T-cell (primary cell): ENCODE measurements at regions not wholly inside any gene's neighbourhood (a gene's known extent, or its start where the extent isn't known, plus 50 kb on each side); places are given as distances from the start of the nearest gene placed in this dataset.
"Not testable (repeated sequence)": the region's sequence is repeated elsewhere in the genome, so short reads cannot be mapped to it uniquely, and the experiment has no call there.

Experiments used
- ATAC-seq, 4 experiments: fragments of 200-7000 bp in 3 of 4; fragments of 150-1000 bp in 1 of 4; cut with Tn5 transposase; replicated peaks in 1 of 4; 1 replicate in 3 of 4; 2 replicates in 1 of 4; pipeline ENCODE4 v1.10.0; 2021; ENCODE audit warnings: moderate library complexity in 3 of 4, mild to moderate bottlenecking in 2 of 4, moderate number of reproducible peaks in 1 of 4
- CTCF ChIA-PET, 2 donors: fragments of 300-600 bp; sonication (Branson Sonifier 250); formaldehyde crosslinking; loops; one replicate each; lab custom pipeline; 2022; ENCODE audit warnings: antibody characterized with exemption in 2 of 2; lab: Charles Lee
- POLR2A ChIA-PET, 2 donors: fragments of 300-600 bp; sonication (Branson Sonifier 250); formaldehyde crosslinking; loops; one replicate each; lab custom pipeline; 2022; ENCODE audit warnings: antibody characterized with exemption in 2 of 2; lab: Charles Lee
- DNase-seq, 35 experiments: peaks; one replicate each; pipeline versions ENCODE4 v3.0.0 to v3.0.0-alpha.2; 2013 to 2023
- H3K27ac ChIP-seq: one replicate; pipeline ENCODE4 v1.5.1; 2013; ENCODE audit warnings: low read length
- H3K27me3 ChIP-seq, 2 experiments: replicated peaks in 1 of 2; 1 replicate in 1 of 2; 2 replicates in 1 of 2; pipeline versions ENCODE4 v1.6.1 to v1.7.0; 2013; ENCODE audit warnings: low read length in 1 of 2, mixed read lengths in 1 of 2; ENCODE audit not compliant: control insufficient read depth in 2 of 2, insufficient read depth in 2 of 2; ENCODE audit errors: extremely low read depth in 1 of 2
- H3K36me3 ChIP-seq, 2 donors: 1 replicate in 1 of 2; 2 replicates in 1 of 2; pipeline versions ENCODE4 v1.6.1 to v1.7.0; 2013; ENCODE audit warnings: low read length in 1 of 2; ENCODE audit not compliant: control insufficient read depth in 2 of 2, insufficient read depth in 1 of 2; ENCODE audit errors: extremely low read depth in 1 of 2
- H3K4me1 ChIP-seq, 2 experiments: 1 replicate in 1 of 2; 2 replicates in 1 of 2; pipeline versions ENCODE4 v1.6.1 to v1.7.0; 2013; ENCODE audit warnings: low read length in 2 of 2, mixed read lengths in 1 of 2; ENCODE audit not compliant: insufficient read depth in 2 of 2, control insufficient read depth in 1 of 2; ENCODE audit errors: extremely low read depth in 1 of 2
- H3K4me3 ChIP-seq, 2 donors: 1 replicate in 1 of 2; 2 replicates in 1 of 2; pipeline versions ENCODE4 v1.5.1 to v1.7.0; 2013; ENCODE audit warnings: mild to moderate bottlenecking in 2 of 2, low read length in 1 of 2, moderate library complexity in 1 of 2; ENCODE audit not compliant: control insufficient read depth in 1 of 2; ENCODE audit errors: extremely low read depth in 1 of 2
- H3K9me3 ChIP-seq: 2 replicates; pipeline ENCODE4 v1.7.0; 2013
- H3K27ac Mint-ChIP-seq, 2 donors: one replicate each; pipeline ENCODE4 v1.8.0; 2020 to 2021; ENCODE audit warnings: mild to moderate bottlenecking in 2 of 2, mixed read lengths in 2 of 2
- H3K27me3 Mint-ChIP-seq, 2 donors: one replicate each; pipeline ENCODE4 v1.8.0; 2021 to 2022; ENCODE audit warnings: mixed read lengths in 2 of 2
- H3K36me3 Mint-ChIP-seq: one replicate; pipeline ENCODE4 v1.8.0; 2021; ENCODE audit warnings: mixed read lengths
- H3K4me1 Mint-ChIP-seq, 3 donors: one replicate each; pipeline ENCODE4 v1.8.0; 2020 to 2022; ENCODE audit warnings: mixed read lengths in 3 of 3, mild to moderate bottlenecking in 1 of 3
- H3K4me3 Mint-ChIP-seq, 3 donors: one replicate each; pipeline ENCODE4 v1.8.0; 2020 to 2022; ENCODE audit warnings: mild to moderate bottlenecking in 3 of 3, mixed read lengths in 3 of 3, moderate library complexity in 3 of 3
- H3K9me3 Mint-ChIP-seq, 3 donors: one replicate each; pipeline ENCODE4 v1.8.0; 2020 to 2022; ENCODE audit warnings: mixed read lengths in 3 of 3
- WGBS: methylation state at CpG from one replicate; pipeline ENCODE4 v1.1.5; 2013; ENCODE audit warnings: missing lambda C conversion rate; ENCODE audit not compliant: insufficient coverage; 5-methylcytosine and 5-hydroxymethylcytosine counted together

DNA sequence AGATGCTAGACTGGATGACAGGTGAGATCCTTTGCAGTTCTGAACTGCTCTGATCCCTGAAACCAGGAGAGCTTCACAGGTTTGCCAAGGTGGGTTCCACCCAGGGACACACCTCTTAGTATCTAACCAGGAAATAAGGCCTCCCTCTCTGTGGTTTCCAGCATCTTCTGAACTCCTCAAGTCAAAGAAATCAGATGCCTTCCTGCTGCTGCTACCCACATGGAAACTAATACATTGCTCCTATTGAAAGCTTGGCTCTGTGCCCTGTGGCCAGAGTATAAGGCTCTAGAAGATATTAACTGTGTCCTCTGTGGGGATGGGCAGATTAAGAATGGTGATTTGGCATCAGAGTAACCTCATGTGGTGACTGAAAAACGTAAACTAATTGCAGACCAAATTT, 75.0 kb upstream of the MRPS6 start:
- Histone ChIP-seq H3K27me3 (no peaks in the 10 kb centered on the region), H3K4me1 (peaks cover 7 to 11% of the 10 kb centered on the region in 2 experiments), H3K4me3 (no peak overlapping the region), H3K36me3 (peaks cover 0 to 3% of the 10 kb centered on the region in 2 donors), H3K9me3 (no peaks in the 10 kb centered on the region), H3K27ac (no peak overlapping the region)
- POLR2A ChIA-PET: interaction anchor here in 1 of 2 donors (1.2 kb wide), 1 partner anchor 50 kb away, joined by 3 read pairs; no protein-coding TSS in a partner anchor
- Mint-ChIP-seq H3K4me1 (peaks cover 25 to 37% (median 31%) of the 10 kb centered on the region in 3 donors), H3K36me3 (peaks cover 9% of the 10 kb centered on the region), H3K27me3 (no peaks in the 10 kb centered on the region), H3K9me3 (peaks cover 4 to 13% (median 5%) of the 10 kb centered on the region in 3 donors), H3K4me3 (no peak overlapping the region), H3K27ac (peak overlapping the region; percentile 48 to 69)
- CTCF ChIA-PET: interaction anchor here in 1 of 2 donors (0.6 to 0.9 kb wide), 2 partner anchors 12 to 607 kb away, joined by 5 to 6 read pairs; no protein-coding TSS in a partner anchor
- 86% methylated on average over 1 of the region's 1 CpG for WGBS
- ATAC-seq (peak; percentile 68 to 94 (median 80)), DNase-seq (peak in 5 of 35 experiments; percentile 7 to 34 (median 9))

DNA sequence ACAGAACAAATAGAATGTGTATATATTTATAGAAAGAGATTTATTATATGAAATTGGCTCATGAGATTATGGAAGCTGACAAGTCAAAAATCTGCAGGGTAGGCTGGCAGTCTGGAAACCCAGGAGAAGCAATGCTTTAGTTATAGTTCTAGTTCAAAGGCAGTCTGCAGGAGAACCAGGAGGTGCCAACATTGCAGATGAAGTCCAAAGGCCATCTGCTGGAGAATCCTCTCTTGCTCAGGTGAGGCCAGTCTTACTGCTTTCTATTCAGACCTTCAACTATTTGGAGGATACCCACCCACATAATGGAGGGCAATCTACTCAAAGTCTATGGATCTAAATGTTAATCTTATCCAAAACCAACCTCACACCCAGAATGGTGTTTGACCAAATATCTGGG, 75.9 kb upstream of the MRPS6 start:
- H3K36me3 Mint-ChIP-seq: peaks cover 9% of the 10 kb centered on the region
- POLR2A ChIA-PET: interaction anchor here in 1 of 2 donors (1.2 kb wide), 1 partner anchor 49 kb away, joined by 3 read pairs; no protein-coding TSS in a partner anchor
- DNase-seq (no peak), ATAC-seq (no peak)
- no peaks in the 10 kb centered on the region for H3K9me3 ChIP-seq
- H3K4me1 ChIP-seq: peaks cover 7 to 11% of the 10 kb centered on the region in 2 experiments
- H3K27me3 ChIP-seq: no peaks in the 10 kb centered on the region
- H3K4me3 ChIP-seq: no peak overlapping the region
- peaks cover 0 to 3% of the 10 kb centered on the region in 2 donors for H3K36me3 ChIP-seq
- H3K4me1 Mint-ChIP-seq: peaks cover 25 to 37% (median 31%) of the 10 kb centered on the region in 3 donors
- no peak overlapping the region for H3K27ac ChIP-seq
- CTCF ChIA-PET: interaction anchor here in 1 of 2 donors (0.9 kb wide), 1 partner anchor 11 kb away, joined by 5 read pairs; no protein-coding TSS in a partner anchor
- no peaks in the 10 kb centered on the region for H3K27me3 Mint-ChIP-seq
- H3K9me3 Mint-ChIP-seq: peaks cover 4 to 16% (median 5%) of the 10 kb centered on the region in 3 donors
- H3K27ac Mint-ChIP-seq: no peak overlapping the region
- no peak overlapping the region for H3K4me3 Mint-ChIP-seq

DNA sequence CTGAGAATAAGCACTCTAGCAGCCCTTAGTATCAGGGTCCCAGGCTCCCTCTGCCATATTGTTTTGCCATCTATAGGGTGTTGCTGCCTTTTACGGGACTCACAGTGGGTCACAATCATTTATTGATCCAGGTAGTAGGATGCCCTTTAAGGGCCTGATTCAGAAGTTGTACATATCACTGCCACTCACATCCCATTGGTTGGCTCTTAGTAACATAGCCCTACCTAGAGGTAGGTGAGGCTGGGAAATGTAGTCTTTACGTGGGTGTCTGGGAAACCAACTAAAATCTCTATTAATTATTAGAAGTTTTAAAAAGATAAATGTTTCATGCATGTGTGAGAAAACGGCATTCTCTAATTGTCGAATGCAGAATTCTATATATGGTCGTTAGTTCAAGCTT, 78.8 kb upstream of the ATP5PO start:
- Histone ChIP-seq H3K27me3 (no peaks in the 10 kb centered on the region), H3K36me3 (peaks cover 0 to 3% of the 10 kb centered on the region in 2 donors), H3K9me3 (no peaks in the 10 kb centered on the region), H3K4me1 (peaks cover 7 to 11% of the 10 kb centered on the region in 2 experiments), H3K27ac (no peak overlapping the region), H3K4me3 (no peak overlapping the region)
- ChIA-PET POLR2A (no interaction called here), CTCF (no interaction called here)
- Mint-ChIP-seq H3K27ac (no peak overlapping the region), H3K27me3 (no peaks in the 10 kb centered on the region), H3K9me3 (peaks cover 4 to 18% (median 5%) of the 10 kb centered on the region in 3 donors), H3K4me1 (peaks cover 21 to 27% (median 26%) of the 10 kb centered on the region in 3 donors), H3K36me3 (peaks cover 9% of the 10 kb centered on the region), H3K4me3 (no peak overlapping the region)
- ATAC-seq (no peak), DNase-seq (no peak)
- no CpG with 5 or more reads among the region's 5 CpGs for WGBS

DNA sequence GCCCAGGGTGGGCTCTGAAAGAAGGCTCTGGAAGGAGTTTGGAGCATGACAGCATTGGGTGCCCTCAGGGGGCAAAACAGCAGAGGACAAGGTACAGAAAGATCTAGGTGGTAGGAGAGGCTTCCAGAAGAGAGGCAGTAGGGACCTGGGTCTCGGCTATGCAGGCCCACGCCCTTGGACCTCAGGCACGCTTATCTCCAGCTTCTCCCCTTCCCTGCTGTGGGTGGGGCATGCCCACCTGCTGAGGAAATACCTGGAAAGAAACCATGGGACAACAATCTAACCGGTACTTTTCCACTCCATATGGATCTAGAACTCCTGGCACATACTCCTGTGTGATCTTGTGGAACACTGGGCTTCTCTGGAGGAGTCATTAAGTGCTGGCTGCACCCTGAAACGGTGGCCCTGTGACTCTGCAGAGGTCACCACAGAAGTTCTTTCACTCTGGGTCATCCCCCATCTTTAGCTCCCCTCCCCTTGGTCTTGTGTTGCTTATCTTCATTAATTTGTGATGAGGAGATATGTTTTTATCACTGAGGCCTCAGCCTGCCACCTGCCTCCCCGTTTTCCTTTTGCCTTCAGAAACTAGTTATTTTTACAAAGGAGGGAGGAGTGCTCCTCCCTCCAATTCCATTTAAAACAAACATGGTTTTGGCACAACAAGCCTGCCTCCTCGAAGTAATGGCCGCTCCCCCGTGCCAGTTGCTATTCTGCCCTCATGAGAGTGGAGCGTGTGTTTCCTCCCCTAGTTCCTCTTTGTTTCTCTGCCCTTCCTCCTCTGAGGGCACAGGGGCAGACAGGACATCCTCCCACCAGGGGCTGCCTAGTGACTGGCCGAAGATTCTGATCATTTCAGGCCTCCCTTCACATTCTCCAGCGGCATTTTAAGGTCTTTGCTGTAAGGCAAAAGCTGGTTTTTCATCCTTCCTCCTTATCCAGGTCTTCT, 78.0 kb upstream of the ATP5PO start:
- peaks cover 4 to 18% (median 5%) of the 10 kb centered on the region in 3 donors for H3K9me3 Mint-ChIP-seq
- H3K27me3 ChIP-seq: peaks cover 0 to under 1% of the 10 kb centered on the region in 2 experiments
- no peaks in the 10 kb centered on the region for H3K27me3 Mint-ChIP-seq
- no peak overlapping the region for H3K4me3 ChIP-seq
- peaks cover 15 to 19% (median 18%) of the 10 kb centered on the region in 3 donors for H3K4me1 Mint-ChIP-seq
- peak in 3 of 35 experiments; percentile 9 to 32 (median 10) for DNase-seq
- H3K9me3 ChIP-seq: no peaks in the 10 kb centered on the region
- WGBS: 76% methylated on average over 8 of the region's 12 CpGs
- H3K27ac Mint-ChIP-seq: peak overlapping the region in 1 of 2 donors; percentile 8
- peaks cover 0 to 3% of the 10 kb centered on the region in 2 donors for H3K36me3 ChIP-seq
- ChIA-PET POLR2A (no interaction called here), CTCF (no interaction called here)
- H3K36me3 Mint-ChIP-seq: peaks cover 9% of the 10 kb centered on the region
- ATAC-seq: no peak
- no peak overlapping the region for H3K4me3 Mint-ChIP-seq
- H3K27ac ChIP-seq: no peak overlapping the region
- peaks cover 5 to 6% of the 10 kb centered on the region in 2 experiments for H3K4me1 ChIP-seq

DNA sequence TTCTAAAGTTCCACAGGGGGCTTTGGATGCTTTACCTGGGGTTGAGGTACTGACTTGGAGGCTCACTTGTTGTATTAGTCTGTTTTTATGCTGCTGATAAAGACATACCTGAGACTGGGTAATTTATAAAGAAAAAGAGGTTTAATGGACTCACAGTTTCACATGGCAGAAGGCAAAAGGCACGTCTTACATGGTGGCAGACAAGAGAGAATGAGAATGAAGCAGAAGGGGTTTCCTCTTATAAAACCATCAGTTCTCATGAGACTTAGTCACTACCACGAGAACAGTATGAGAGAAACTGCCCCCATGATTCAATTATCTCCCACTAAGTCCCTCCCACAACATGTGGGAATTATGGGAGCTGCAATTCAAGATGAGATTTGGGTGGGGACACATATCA, 76.8 kb upstream of the ATP5PO start:
- H3K27ac Mint-ChIP-seq, H3K4me3 Mint-ChIP-seq, H3K4me1 ChIP-seq, H3K27me3 Mint-ChIP-seq, CTCF ChIA-PET, H3K4me3 ChIP-seq, H3K9me3 ChIP-seq, H3K27me3 ChIP-seq, H3K36me3 ChIP-seq, ATAC-seq, POLR2A ChIA-PET, H3K27ac ChIP-seq, DNase-seq, H3K36me3 Mint-ChIP-seq: not testable (repeated sequence)
- peaks cover 6 to 20% (median 8%) of the 10 kb centered on the region in 3 donors for H3K4me1 Mint-ChIP-seq
- H3K9me3 Mint-ChIP-seq: peaks cover 4 to 18% (median 5%) of the 10 kb centered on the region in 3 donors
- WGBS: no CpG with 5 or more reads among the region's 2 CpGs

DNA sequence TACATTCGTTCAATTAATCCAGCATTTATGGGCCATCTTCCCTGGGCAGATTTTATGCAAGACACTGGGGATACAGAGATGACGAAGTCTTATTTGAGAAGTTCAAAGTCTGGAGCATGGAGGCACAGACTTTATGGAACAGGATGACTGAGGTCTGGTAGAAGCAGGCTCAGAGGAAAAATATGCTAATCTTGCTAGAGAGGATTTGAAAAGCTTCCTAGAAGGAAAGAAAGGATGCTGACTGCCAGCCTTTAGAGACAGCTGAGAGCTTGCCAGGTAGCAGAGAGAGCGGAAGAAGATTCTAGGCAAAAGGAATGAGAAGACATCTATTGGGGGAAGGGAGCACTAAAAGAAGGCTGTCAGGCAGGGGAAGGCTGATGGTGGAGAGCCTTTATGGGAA, 75.5 kb upstream of the ATP5PO start:
- H3K4me1 ChIP-seq: peaks cover 0 to 3% of the 10 kb centered on the region in 2 experiments
- peaks cover 2% of the 10 kb centered on the region for H3K36me3 Mint-ChIP-seq
- H3K9me3 Mint-ChIP-seq: peaks cover 0 to 12% (median 0%) of the 10 kb centered on the region in 3 donors
- no peaks in the 10 kb centered on the region for H3K9me3 ChIP-seq
- ATAC-seq (no peak), DNase-seq (no peak)
- no peak overlapping the region for H3K4me3 Mint-ChIP-seq
- no peaks in the 10 kb centered on the region for H3K27me3 Mint-ChIP-seq
- H3K4me3 ChIP-seq: no peak overlapping the region
- H3K27ac Mint-ChIP-seq: no peak overlapping the region
- WGBS: 97% methylated on average over 2 of the region's 3 CpGs
- peaks cover 14 to 22% (median 16%) of the 10 kb centered on the region in 3 donors for H3K4me1 Mint-ChIP-seq
- H3K36me3 ChIP-seq: peaks cover 0 to 3% of the 10 kb centered on the region in 2 donors
- ChIA-PET CTCF (interaction anchor here in 1 of 2 donors (0.5 kb wide), 1 partner anchor 543 kb away, joined by 9 read pairs; no protein-coding TSS in a partner anchor), POLR2A (no interaction called here)
- no peak overlapping the region for H3K27ac ChIP-seq
- peaks cover 0 to 3% of the 10 kb centered on the region in 2 experiments for H3K27me3 ChIP-seq
